Esophagus squamous epithelium (tissue), 4 donors: ENCODE measurements at regions not wholly inside any gene's neighbourhood (a gene's known extent, or its start where the extent isn't known, plus 50 kb on each side); places are given as distances from the start of the nearest gene placed in this dataset.

Experiments
- POLR2A ChIP-seq, 4 donors: fragments of 450-650 bp; IDR thresholded peaks; one replicate each; pipeline ENCODE4 v1.6.1; 2017; ENCODE audit warnings: antibody characterized with exemption in 4 of 4, mild to moderate bottlenecking in 4 of 4, moderate library complexity in 3 of 4
- TF ChIP-seq, protein P1 (sequence below), 6 experiments: fragments of 450-650 bp in 4 of 6; fragments of 200-600 bp in 2 of 6; sonication (generic) in 2 of 6; IDR thresholded peaks; one replicate each; pipeline ENCODE4 v1.5.1; 2016 to 2019; ENCODE audit warnings: antibody characterized with exemption in 6 of 6, mild to moderate bottlenecking in 4 of 6, moderate library complexity in 4 of 6

DNA sequence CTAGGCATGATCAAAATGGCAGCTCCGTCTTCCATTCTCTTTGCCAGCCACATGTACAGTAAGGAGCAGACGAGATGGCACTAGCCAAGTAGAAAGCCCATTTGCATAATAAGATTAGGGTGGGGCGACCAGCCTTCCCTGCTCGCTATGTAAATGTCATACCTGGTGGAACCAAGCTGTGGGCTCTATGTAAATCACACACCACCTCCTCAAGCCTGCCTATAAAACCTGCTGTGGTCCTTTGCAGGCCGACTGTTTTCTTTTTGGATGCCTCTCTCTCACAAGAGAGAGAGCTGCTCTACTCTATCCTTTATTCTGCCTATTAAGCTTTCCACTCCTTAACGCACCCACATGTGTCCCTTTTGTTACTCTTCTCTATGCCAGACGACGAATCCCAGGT lies 1472.7 kb downstream of the ARAP2 start:
- no peak for TF ChIP-seq POLR2A (IDR thresholded peaks at IDR 0.05)
- TF ChIP-seq, protein P1, sequence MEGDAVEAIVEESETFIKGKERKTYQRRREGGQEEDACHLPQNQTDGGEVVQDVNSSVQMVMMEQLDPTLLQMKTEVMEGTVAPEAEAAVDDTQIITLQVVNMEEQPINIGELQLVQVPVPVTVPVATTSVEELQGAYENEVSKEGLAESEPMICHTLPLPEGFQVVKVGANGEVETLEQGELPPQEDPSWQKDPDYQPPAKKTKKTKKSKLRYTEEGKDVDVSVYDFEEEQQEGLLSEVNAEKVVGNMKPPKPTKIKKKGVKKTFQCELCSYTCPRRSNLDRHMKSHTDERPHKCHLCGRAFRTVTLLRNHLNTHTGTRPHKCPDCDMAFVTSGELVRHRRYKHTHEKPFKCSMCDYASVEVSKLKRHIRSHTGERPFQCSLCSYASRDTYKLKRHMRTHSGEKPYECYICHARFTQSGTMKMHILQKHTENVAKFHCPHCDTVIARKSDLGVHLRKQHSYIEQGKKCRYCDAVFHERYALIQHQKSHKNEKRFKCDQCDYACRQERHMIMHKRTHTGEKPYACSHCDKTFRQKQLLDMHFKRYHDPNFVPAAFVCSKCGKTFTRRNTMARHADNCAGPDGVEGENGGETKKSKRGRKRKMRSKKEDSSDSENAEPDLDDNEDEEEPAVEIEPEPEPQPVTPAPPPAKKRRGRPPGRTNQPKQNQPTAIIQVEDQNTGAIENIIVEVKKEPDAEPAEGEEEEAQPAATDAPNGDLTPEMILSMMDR (IDR thresholded peaks at IDR 0.05) = no peak
